Coronary artery (tissue), 2 donors: ENCODE measurements at regions not wholly inside any gene's neighbourhood (a gene's known extent, or its start where the extent isn't known, plus 50 kb on each side); places are given as distances from the start of the nearest gene placed in this dataset.
"Not testable (repeated sequence)": the region's sequence is repeated elsewhere in the genome, so short reads cannot be mapped to it uniquely, and the experiment has no call there.

Source experiments
- DNase-seq: peaks from one replicate; pipeline ENCODE4 v3.0.0-alpha.2; 2017; ENCODE audit warnings: low spot score
- H3K27ac ChIP-seq, 2 donors: fragments of 200-600 bp; sonication (generic); one replicate each; pipeline ENCODE4 v1.5.1; 2016 to 2019
- H3K4me3 ChIP-seq: fragments of 200-600 bp; sonication (generic); 2 replicates; pipeline ENCODE4 v1.5.1; 2016; ENCODE audit warnings: mild to moderate bottlenecking, moderate library complexity
- TF ChIP-seq, protein P1 (sequence below): fragments of 200-600 bp; sonication (generic); IDR thresholded peaks from one replicate; pipeline ENCODE4 v1.5.1; 2019; ENCODE audit warnings: antibody characterized with exemption

GRCh38 chr20:1819311-1820137 lies 75.7 kb upstream of the SIRPA start:
- Histone ChIP-seq H3K4me3 (no peak overlapping the region), H3K27ac (peak overlapping the region; percentile 23 to 43)
- TF ChIP-seq, protein P1, sequence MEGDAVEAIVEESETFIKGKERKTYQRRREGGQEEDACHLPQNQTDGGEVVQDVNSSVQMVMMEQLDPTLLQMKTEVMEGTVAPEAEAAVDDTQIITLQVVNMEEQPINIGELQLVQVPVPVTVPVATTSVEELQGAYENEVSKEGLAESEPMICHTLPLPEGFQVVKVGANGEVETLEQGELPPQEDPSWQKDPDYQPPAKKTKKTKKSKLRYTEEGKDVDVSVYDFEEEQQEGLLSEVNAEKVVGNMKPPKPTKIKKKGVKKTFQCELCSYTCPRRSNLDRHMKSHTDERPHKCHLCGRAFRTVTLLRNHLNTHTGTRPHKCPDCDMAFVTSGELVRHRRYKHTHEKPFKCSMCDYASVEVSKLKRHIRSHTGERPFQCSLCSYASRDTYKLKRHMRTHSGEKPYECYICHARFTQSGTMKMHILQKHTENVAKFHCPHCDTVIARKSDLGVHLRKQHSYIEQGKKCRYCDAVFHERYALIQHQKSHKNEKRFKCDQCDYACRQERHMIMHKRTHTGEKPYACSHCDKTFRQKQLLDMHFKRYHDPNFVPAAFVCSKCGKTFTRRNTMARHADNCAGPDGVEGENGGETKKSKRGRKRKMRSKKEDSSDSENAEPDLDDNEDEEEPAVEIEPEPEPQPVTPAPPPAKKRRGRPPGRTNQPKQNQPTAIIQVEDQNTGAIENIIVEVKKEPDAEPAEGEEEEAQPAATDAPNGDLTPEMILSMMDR = no peak
- peak; percentile 57 for DNase-seq

GRCh38 chr20:1818895-1819294 lies 76.3 kb upstream of the SIRPA start:
- DNase-seq = peak; percentile 33
- Histone ChIP-seq H3K4me3 (no peak overlapping the region), H3K27ac (peak overlapping the region; percentile 23 to 62)
- TF ChIP-seq, protein P1 = no peak

DNA sequence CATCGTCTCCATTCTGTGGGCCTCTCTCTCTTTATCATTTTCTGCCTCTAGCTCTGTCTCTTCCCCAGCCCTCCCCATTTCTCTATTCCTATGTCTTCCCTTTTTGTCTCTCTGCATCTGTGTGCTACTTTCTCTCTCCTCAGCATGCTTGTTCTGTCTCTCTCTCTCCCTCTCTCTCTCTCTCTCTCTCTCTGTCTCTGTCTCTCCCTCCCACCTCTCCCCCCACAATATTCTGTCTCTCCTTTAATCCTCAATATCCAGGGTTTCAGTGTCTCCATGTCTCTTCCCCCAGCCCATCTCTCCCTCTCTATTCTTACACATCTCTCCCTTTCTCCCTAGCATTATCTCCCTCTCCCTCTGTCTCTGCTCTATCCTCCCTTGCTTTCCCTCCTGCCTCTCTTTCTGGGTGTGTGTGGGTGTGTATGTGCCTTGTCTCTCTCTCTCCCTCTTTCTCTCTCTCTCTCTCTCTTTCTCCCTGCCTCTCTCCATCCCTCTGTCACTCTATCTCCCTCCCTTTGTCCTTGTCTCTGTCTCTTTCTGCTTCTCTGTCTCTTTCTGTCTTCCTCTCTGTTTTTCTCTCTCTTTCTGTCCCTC lies 76.9 kb upstream of the SIRPA start:
- H3K27ac ChIP-seq = peak overlapping the region; percentile 23 to 62
- H3K4me3 ChIP-seq = no peak overlapping the region
- TF ChIP-seq, protein P1 = no peak
- no peak for DNase-seq

DNA sequence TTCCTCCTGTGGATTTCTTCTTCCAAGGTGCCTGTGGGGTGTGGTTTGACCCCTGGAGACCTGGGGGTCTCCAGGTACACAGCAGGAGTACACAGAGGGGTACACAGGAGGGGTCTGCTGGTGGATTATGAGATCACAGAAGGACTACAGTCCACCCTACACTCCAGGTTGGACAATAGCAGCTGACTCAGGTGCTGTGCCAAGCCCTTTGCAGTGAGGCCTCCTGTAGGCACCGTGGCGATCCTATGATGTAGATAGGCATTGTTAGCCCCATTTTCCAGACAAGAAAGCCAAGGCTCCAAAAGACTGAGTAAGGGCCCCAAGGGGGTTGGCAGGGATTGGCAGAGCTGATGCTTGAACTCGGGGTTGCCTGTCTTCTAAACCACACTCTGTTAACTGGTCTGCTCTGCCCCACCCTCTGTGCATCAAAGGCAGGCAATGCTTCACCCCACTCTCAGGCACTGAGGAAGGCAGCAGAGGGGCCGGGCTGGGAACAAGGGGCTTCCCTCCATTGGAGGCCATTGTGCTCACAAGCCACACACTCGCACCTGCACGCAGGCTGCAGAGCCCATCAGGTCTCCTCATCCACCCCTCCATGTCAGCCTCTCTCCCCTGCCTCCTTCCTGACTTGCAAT lies 77.5 kb upstream of the SIRPA start:
- peak; percentile 62 for DNase-seq
- Histone ChIP-seq H3K4me3 (no peak overlapping the region), H3K27ac (peak overlapping the region; percentile 50 to 86)
- TF ChIP-seq, protein P1 = no peak

GRCh38 chr20:1816384-1817381 lies 78.5 kb upstream of the SIRPA start:
- TF ChIP-seq, protein P1 = no peak
- peak overlapping the region; percentile 21 for H3K4me3 ChIP-seq
- peak; percentile 70 for DNase-seq
- H3K27ac ChIP-seq = peak overlapping the region; percentile 50 to 86

DNA sequence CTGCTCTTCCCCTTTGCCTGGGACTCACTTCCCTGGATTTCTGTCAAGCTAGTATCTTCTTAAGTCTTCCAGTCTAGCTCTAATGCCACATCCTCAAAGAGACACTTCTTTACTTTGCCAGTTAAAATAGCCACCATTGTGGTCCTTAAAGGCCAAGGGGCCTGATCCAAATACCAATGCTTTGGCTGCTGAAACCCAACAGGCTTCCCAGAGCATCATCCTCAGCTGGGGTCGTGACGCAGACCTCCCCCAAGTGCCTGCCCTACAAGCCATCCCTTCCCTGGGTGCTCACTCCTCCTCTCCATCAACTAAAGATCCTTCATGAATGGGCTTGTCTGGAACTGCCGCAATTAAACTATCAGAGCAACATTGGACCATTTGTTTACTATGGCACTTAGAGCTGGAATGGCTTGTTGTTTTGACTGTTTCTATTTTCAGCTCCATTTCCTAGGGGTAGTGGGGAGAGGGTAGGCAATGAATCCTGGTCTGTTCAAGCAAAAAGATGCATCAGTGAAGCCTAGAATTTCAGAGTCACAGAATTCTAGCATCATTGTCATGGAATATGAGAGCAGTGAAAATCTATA lies 79.6 kb upstream of the SIRPA start:
- Histone ChIP-seq H3K4me3 (no peak overlapping the region), H3K27ac (peak overlapping the region; percentile 50 to 86)
- no peak for DNase-seq
- TF ChIP-seq, protein P1 = no peak

GRCh38 chr20:1814861-1815260 lies 80.3 kb upstream of the SIRPA start:
- DNase-seq, H3K4me3 ChIP-seq: not testable (repeated sequence)
- peak overlapping the region; percentile 50 to 86 for H3K27ac ChIP-seq
